GM10266 (cell line): ENCODE measurements at regions not wholly inside any gene's neighbourhood (a gene's known extent, or its start where the extent isn't known, plus 50 kb on each side); places are given as distances from the start of the nearest gene placed in this dataset.

Source experiments
- DNase-seq: peaks from one replicate; pipeline ENCODE4 v3.0.0; 2012; ENCODE audit errors: extremely low spot score
- CTCF ChIP-seq: IDR thresholded peaks from 2 replicates; pipeline ENCODE4 v1.5.1; 2012; ENCODE audit warnings: mild to moderate bottlenecking, low read depth; ENCODE audit not compliant: control insufficient read depth, insufficient read depth; ENCODE audit errors: missing control alignments

GRCh38 chr15:87727073-87727472 lies 529.5 kb downstream of the NTRK3 start:
- DNase-seq: no peak

GRCh38 chr15:87724330-87724729 lies 532.2 kb downstream of the NTRK3 start:
- no peak for DNase-seq
- no peak for TF ChIP-seq CTCF

More at GRCh38 chr15:87727073-87727472, 529.5 kb downstream of the NTRK3 start:
- no peak for TF ChIP-seq CTCF

GRCh38 chr15:87722941-87723691 lies 533.4 kb downstream of the NTRK3 start:
- no peak for DNase-seq
- no peak for TF ChIP-seq CTCF

- no peak for DNase-seq
- no peak for TF ChIP-seq CTCF
These were observed 536.3 kb downstream of the NTRK3 start for GRCh38 chr15:87720235-87720634.

- no peak for DNase-seq
- no peak for TF ChIP-seq CTCF
These were observed 540.1 kb downstream of the NTRK3 start for GRCh38 chr15:87716422-87716821.

GRCh38 chr15:87715252-87715651 lies 541.3 kb downstream of the NTRK3 start:
- DNase-seq: no peak
- TF ChIP-seq CTCF: no peak

GRCh38 chr15:87713475-87713879 lies 543.1 kb downstream of the NTRK3 start:
- DNase-seq: no peak
- TF ChIP-seq CTCF: no peak
